T-helper 2 cell treated with Interferon-gamma antibody and Interleukin-4, amounts not matched to agents 5 μg/mL and 100 μg/mL, for 36 hours (primary cell): ENCODE measurements at regions not wholly inside any gene's neighbourhood (a gene's known extent, or its start where the extent isn't known, plus 50 kb on each side); places are given as distances from the start of the nearest gene placed in this dataset.
"Not testable (repeated sequence)": the region's sequence is repeated elsewhere in the genome, so short reads cannot be mapped to it uniquely, and the experiment has no call there.

Experiments used
- DNase-seq: peaks from one replicate; pipeline ENCODE4 v3.0.0; 2021; ENCODE audit warnings: low spot score
- H3K27ac Mint-ChIP-seq: one replicate; pipeline ENCODE4 v1.8.0; 2021; ENCODE audit warnings: mild to moderate bottlenecking, mixed read lengths
- H3K27me3 Mint-ChIP-seq: one replicate; pipeline ENCODE4 v1.8.0; 2021; ENCODE audit warnings: low read depth, mixed read lengths
- H3K36me3 Mint-ChIP-seq: one replicate; pipeline ENCODE4 v1.8.0; 2021; ENCODE audit warnings: low read depth, mixed read lengths
- H3K4me1 Mint-ChIP-seq: one replicate; pipeline ENCODE4 v1.8.0; 2021; ENCODE audit warnings: low read depth, mixed read lengths
- H3K4me3 Mint-ChIP-seq: one replicate; pipeline ENCODE4 v1.8.0; 2022; ENCODE audit warnings: mild to moderate bottlenecking, moderate library complexity, mixed read lengths
- H3K9me3 Mint-ChIP-seq: one replicate; pipeline ENCODE4 v1.8.0; 2021; ENCODE audit warnings: mixed read lengths

DNA sequence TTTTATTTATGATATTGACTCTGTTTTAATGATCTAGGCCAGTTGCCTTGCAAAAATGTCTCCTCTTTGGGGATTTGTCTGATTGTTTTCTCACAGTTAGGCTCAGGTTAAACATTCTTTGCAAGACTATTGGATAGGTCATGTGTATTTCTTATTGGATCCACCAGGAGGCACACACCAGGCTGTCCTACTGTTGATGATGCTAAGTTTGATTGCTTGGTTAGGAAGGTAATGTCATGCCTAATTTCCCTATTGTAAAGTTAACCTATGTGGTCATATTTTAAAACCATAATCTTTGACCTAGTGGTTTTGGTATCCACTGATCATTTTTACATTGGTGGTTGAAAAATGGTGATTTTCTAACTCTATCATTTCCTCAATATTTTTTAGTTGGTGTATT is 137.1 kb downstream of the BRMS1L start:
- Mint-ChIP-seq H3K4me1 (no peaks in the 10 kb centered on the region), H3K4me3 (no peak overlapping the region), H3K27ac (no peak overlapping the region), H3K27me3 (peaks cover 2% of the 10 kb centered on the region), H3K9me3 (no peaks in the 10 kb centered on the region), H3K36me3 (no peaks in the 10 kb centered on the region)
- no peak for DNase-seq

- Mint-ChIP-seq H3K36me3 (no peaks in the 10 kb centered on the region), H3K27me3 (peaks cover 2% of the 10 kb centered on the region), H3K9me3 (no peaks in the 10 kb centered on the region), H3K27ac (no peak overlapping the region), H3K4me3 (no peak overlapping the region), H3K4me1 (no peaks in the 10 kb centered on the region)
- DNase-seq = no peak
Measured at GRCh38 chr14:35961697-35962274, 135.6 kb downstream of the BRMS1L start.

- Mint-ChIP-seq H3K27ac (no peak overlapping the region), H3K27me3 (peaks cover 3% of the 10 kb centered on the region), H3K4me3 (no peak overlapping the region), H3K9me3 (no peaks in the 10 kb centered on the region), H3K4me1 (no peaks in the 10 kb centered on the region), H3K36me3 (no peaks in the 10 kb centered on the region)
- DNase-seq = no peak
Measured at GRCh38 chr14:35959835-35960234, 133.7 kb downstream of the BRMS1L start.

DNA sequence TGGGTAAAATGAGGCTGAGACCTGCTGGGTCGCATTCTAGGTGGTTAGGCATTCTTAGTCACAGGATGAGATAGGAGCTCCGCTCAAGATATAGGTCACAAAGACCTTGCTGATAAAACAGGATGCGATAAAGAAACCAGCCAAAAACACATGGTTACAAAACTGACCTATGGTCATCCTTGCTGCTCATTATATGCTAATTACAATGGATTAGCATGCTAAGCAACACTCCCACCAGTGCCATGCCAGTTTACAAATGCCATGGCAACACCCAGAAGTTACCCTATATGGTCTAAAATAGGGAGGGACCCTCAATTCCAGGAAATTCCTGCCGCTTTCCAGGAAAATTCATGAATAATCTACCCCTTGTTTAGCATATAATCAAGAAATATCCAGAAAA is 132.4 kb downstream of the BRMS1L start:
- Mint-ChIP-seq H3K9me3 (no peaks in the 10 kb centered on the region), H3K27ac (no peak overlapping the region), H3K36me3 (no peaks in the 10 kb centered on the region), H3K4me3 (no peak overlapping the region), H3K4me1 (no peaks in the 10 kb centered on the region), H3K27me3 (peaks cover 3% of the 10 kb centered on the region)
- DNase-seq = no peak

GRCh38 chr14:35956376-35957085 is 130.4 kb downstream of the BRMS1L start:
- H3K9me3 Mint-ChIP-seq = no peaks in the 10 kb centered on the region
- H3K27me3 Mint-ChIP-seq = peaks cover 11% of the 10 kb centered on the region
- H3K27ac Mint-ChIP-seq = no peak overlapping the region
- no peak for DNase-seq
- H3K4me3 Mint-ChIP-seq = no peak overlapping the region
- H3K36me3 Mint-ChIP-seq = no peaks in the 10 kb centered on the region
- H3K4me1 Mint-ChIP-seq = no peaks in the 10 kb centered on the region

GRCh38 chr14:35952584-35952983 is 126.4 kb downstream of the BRMS1L start:
- Mint-ChIP-seq H3K4me1 (no peaks in the 10 kb centered on the region), H3K36me3 (no peaks in the 10 kb centered on the region), H3K9me3 (no peaks in the 10 kb centered on the region)

GRCh38 chr14:35949920-35950513 is 123.9 kb downstream of the BRMS1L start:
- Mint-ChIP-seq H3K4me3 (no peak overlapping the region), H3K27me3 (peaks cover 12% of the 10 kb centered on the region), H3K27ac (no peak overlapping the region), H3K4me1 (peaks cover 5% of the 10 kb centered on the region), H3K9me3 (no peaks in the 10 kb centered on the region), H3K36me3 (no peaks in the 10 kb centered on the region)
- DNase-seq = no peak

More at GRCh38 chr14:35952584-35952983, 126.4 kb downstream of the BRMS1L start:
- H3K27me3 Mint-ChIP-seq = peaks cover 16% of the 10 kb centered on the region
- no peak overlapping the region for H3K4me3 Mint-ChIP-seq
- no peak overlapping the region for H3K27ac Mint-ChIP-seq
- DNase-seq = no peak

DNA sequence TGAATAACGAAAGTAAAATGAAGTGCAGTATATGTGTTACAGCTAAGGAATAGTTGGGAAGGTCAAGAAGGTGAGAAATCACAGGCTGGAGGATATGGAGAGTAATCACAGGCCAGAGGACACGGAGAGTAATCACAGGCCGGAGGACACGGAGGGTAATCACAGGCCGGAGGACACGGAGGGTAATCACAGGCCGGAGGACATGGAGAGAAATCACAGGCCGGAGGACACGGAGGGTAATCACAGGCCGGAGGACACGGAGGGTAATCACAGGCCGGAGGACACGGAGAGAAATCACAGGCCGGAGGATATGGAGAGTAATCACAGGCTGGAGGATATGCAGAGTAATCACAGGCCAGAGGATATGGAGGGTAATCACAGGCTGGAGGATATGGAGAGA is 121.8 kb downstream of the BRMS1L start:
- not testable (repeated sequence) for H3K27ac Mint-ChIP-seq, H3K4me3 Mint-ChIP-seq, H3K4me1 Mint-ChIP-seq, H3K9me3 Mint-ChIP-seq, DNase-seq, H3K36me3 Mint-ChIP-seq
- peaks cover 12% of the 10 kb centered on the region for H3K27me3 Mint-ChIP-seq

DNA sequence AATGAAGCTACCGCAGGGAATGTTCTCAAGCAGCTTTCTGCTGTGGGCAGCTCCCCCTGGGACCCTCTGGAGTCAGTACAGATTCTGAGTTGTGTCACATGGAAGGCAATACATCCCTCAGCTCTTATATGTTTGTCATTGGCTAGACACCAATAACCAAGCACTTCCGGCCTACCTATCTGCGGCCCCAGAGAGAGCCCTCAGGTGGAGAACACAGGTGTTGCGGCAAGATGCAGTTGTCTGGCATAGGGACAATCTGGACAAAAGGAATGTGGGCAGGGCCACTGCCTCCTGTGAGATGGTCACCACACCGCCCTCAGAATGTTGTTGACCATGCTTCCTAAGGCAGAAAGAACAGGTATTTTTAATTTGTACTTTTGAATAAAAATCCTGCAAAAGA is 118.7 kb downstream of the BRMS1L start:
- no peak overlapping the region for H3K27ac Mint-ChIP-seq
- no peaks in the 10 kb centered on the region for H3K36me3 Mint-ChIP-seq
- no peaks in the 10 kb centered on the region for H3K27me3 Mint-ChIP-seq
- peaks cover 16% of the 10 kb centered on the region for H3K4me1 Mint-ChIP-seq
- DNase-seq = no peak
- no peaks in the 10 kb centered on the region for H3K9me3 Mint-ChIP-seq
- H3K4me3 Mint-ChIP-seq = no peak overlapping the region

DNA sequence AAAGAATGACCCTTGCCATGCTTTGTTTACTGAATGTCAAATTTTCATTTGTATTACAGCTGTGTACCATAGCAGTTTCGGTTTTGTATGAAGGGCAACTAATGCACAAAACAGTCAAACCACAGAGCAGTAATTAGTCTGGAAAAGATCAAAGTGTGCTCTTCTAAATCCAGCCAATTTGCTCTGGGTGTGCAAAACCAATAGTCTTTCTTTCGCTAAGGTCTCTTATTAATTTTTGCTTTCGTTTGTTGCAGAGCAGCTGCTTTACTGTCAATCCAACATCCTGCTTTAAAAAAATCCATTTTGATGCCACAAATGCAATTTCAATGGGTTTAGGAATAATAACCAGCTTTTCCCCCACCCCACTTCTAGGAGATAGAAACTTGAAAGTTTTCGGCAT is 114.2 kb downstream of the BRMS1L start:
- Mint-ChIP-seq H3K27ac (no peak overlapping the region), H3K4me3 (peak overlapping the region; percentile 58), H3K4me1 (peaks cover 21% of the 10 kb centered on the region), H3K27me3 (peaks cover 13% of the 10 kb centered on the region), H3K36me3 (no peaks in the 10 kb centered on the region), H3K9me3 (no peaks in the 10 kb centered on the region)
- DNase-seq = no peak

GRCh38 chr14:35938770-35939169 is 112.6 kb downstream of the BRMS1L start:
- Mint-ChIP-seq H3K4me1 (peaks cover 30% of the 10 kb centered on the region), H3K27ac (no peak overlapping the region), H3K4me3 (no peak overlapping the region), H3K27me3 (peaks cover 13% of the 10 kb centered on the region), H3K36me3 (no peaks in the 10 kb centered on the region), H3K9me3 (no peaks in the 10 kb centered on the region)
- DNase-seq = no peak

- DNase-seq = no peak
- H3K27me3 Mint-ChIP-seq = peaks cover 13% of the 10 kb centered on the region
- peak overlapping the region; percentile 34 for H3K4me3 Mint-ChIP-seq
- H3K27ac Mint-ChIP-seq = peak overlapping the region; percentile 49
- peaks cover 40% of the 10 kb centered on the region for H3K4me1 Mint-ChIP-seq
- no peaks in the 10 kb centered on the region for H3K9me3 Mint-ChIP-seq
- H3K36me3 Mint-ChIP-seq = no peaks in the 10 kb centered on the region
Measured at GRCh38 chr14:35934499-35934898, 108.4 kb downstream of the BRMS1L start.

- H3K27ac Mint-ChIP-seq = peak overlapping the region; percentile 87
- peak; percentile 55 for DNase-seq
- no peaks in the 10 kb centered on the region for H3K9me3 Mint-ChIP-seq
Measured at GRCh38 chr14:35932659-35933159, 106.6 kb downstream of the BRMS1L start.

GRCh38 chr14:35932136-35932535 is 106.0 kb downstream of the BRMS1L start:
- DNase-seq = no peak
- Mint-ChIP-seq H3K4me1 (peaks cover 35% of the 10 kb centered on the region), H3K9me3 (no peaks in the 10 kb centered on the region), H3K4me3 (peak overlapping the region; percentile 80), H3K27ac (no peak overlapping the region), H3K36me3 (no peaks in the 10 kb centered on the region), H3K27me3 (peaks cover 4% of the 10 kb centered on the region)

More at GRCh38 chr14:35932659-35933159, 106.6 kb downstream of the BRMS1L start:
- Mint-ChIP-seq H3K36me3 (no peaks in the 10 kb centered on the region), H3K27me3 (peaks cover 9% of the 10 kb centered on the region), H3K4me1 (peaks cover 35% of the 10 kb centered on the region), H3K4me3 (peak overlapping the region; percentile 80)
